ENCODE measurements at regions not wholly inside any gene's neighbourhood (a gene's known extent, or its start where the extent isn't known, plus 50 kb on each side); places are given as distances from the start of the nearest gene placed in this dataset.

- DNase-seq (ENCODE audit: low spot score): no peak
- intact Hi-C loops (cut with DNase I): no loop called here
Measured at GRCh38 chr18:61169386-61169785, 163.8 kb upstream of the CDH20 start.

GRCh38 chr18:61172624-61173023, 160.6 kb upstream of the CDH20 start:
- no peak for DNase-seq (ENCODE audit: low spot score)
- intact Hi-C loops (cut with DNase I): no loop called here

GRCh38 chr18:61173554-61173953, 159.7 kb upstream of the CDH20 start:
- intact Hi-C loops (cut with DNase I): no loop called here
- no peak for DNase-seq (ENCODE audit: low spot score)

GRCh38 chr18:61183798-61184197, 149.4 kb upstream of the CDH20 start:
- DNase-seq (ENCODE audit: low spot score): no peak
- intact Hi-C loops (cut with DNase I): no loop called here

- DNase-seq (ENCODE audit: low spot score): no peak
- intact Hi-C loops (cut with DNase I): no loop called here
Measured at GRCh38 chr18:61187971-61188370, 145.3 kb upstream of the CDH20 start.

GRCh38 chr18:61189376-61189775, 143.9 kb upstream of the CDH20 start:
- intact Hi-C loops (cut with DNase I): no loop called here
- DNase-seq (ENCODE audit: low spot score): no peak

GRCh38 chr18:61194726-61195125, 138.5 kb upstream of the CDH20 start:
- intact Hi-C loops (cut with DNase I): no loop called here

GRCh38 chr18:61196750-61197149, 136.5 kb upstream of the CDH20 start:
- intact Hi-C loops (cut with DNase I): no loop called here

More at GRCh38 chr18:61194726-61195125, 138.5 kb upstream of the CDH20 start:
- no peak for DNase-seq (ENCODE audit: low spot score)

GRCh38 chr18:61198486-61198885, 134.7 kb upstream of the CDH20 start:
- intact Hi-C loops (cut with DNase I): no loop called here
- no peak for DNase-seq (ENCODE audit: low spot score)

More at GRCh38 chr18:61196750-61197149, 136.5 kb upstream of the CDH20 start:
- DNase-seq (ENCODE audit: low spot score): no peak

- intact Hi-C loops (cut with DNase I): no loop called here
- DNase-seq (ENCODE audit: low spot score): no peak
Measured at GRCh38 chr18:61199171-61199848, 133.9 kb upstream of the CDH20 start.

- no peak for DNase-seq (ENCODE audit: low spot score)
- intact Hi-C loops (cut with DNase I): no loop called here
Measured at GRCh38 chr18:61201511-61201910, 131.7 kb upstream of the CDH20 start.

- intact Hi-C loops (cut with DNase I): no loop called here
- no peak for DNase-seq (ENCODE audit: low spot score)
Measured at GRCh38 chr18:61203151-61203550, 130.1 kb upstream of the CDH20 start.

GRCh38 chr18:61209801-61210200, 123.4 kb upstream of the CDH20 start:
- intact Hi-C loops (cut with DNase I): loop anchor here in 1 of 2 donors (5.0 kb wide), 1 partner anchor 502 kb away; no protein-coding TSS in a partner anchor
- peak; percentile 79 for DNase-seq (ENCODE audit: low spot score)

GRCh38 chr18:61216051-61216450, 117.2 kb upstream of the CDH20 start:
- intact Hi-C loops (cut with DNase I): loop anchor here in 1 of 2 donors (5.0 kb wide), 1 partner anchor 406 kb away; no protein-coding TSS in a partner anchor
- DNase-seq (ENCODE audit: low spot score): no peak

- intact Hi-C loops (cut with DNase I): no loop called here
- DNase-seq (ENCODE audit: low spot score): no peak
Measured at GRCh38 chr18:61222206-61222605, 111.0 kb upstream of the CDH20 start.

GRCh38 chr18:61225336-61225735, 107.9 kb upstream of the CDH20 start:
- DNase-seq (ENCODE audit: low spot score): no peak
- intact Hi-C loops (cut with DNase I): no loop called here

- intact Hi-C loops (cut with DNase I): no loop called here
- no peak for DNase-seq (ENCODE audit: low spot score)
Measured at GRCh38 chr18:61236356-61237057, 96.7 kb upstream of the CDH20 start.

GRCh38 chr18:61237529-61237928, 95.7 kb upstream of the CDH20 start:
- intact Hi-C loops (cut with DNase I): no loop called here
- DNase-seq (ENCODE audit: low spot score): no peak

- no peak for DNase-seq (ENCODE audit: low spot score)
- intact Hi-C loops (cut with DNase I): no loop called here
Measured at GRCh38 chr18:61239051-61239450, 94.2 kb upstream of the CDH20 start.

GRCh38 chr18:61241260-61241853, 91.9 kb upstream of the CDH20 start:
- intact Hi-C loops (cut with DNase I): no loop called here
- no peak for DNase-seq (ENCODE audit: low spot score)

GRCh38 chr18:61244632-61245031, 88.6 kb upstream of the CDH20 start:
- no peak for DNase-seq (ENCODE audit: low spot score)
- intact Hi-C loops (cut with DNase I): no loop called here
